Endothelial cell of umbilical vein (primary cell): ENCODE measurements at regions not wholly inside any gene's neighbourhood (a gene's known extent, or its start where the extent isn't known, plus 50 kb on each side); places are given as distances from the start of the nearest gene placed in this dataset.

Experiments
- BruUV-seq: library from RNA; stranded (reverse); fragments of 400-500 nt; replicated peaks from 2 replicates; lab custom pipeline; 2021; lab: Mats Ljungman, UMichigan
- CTCF ChIA-PET: fragments of 300-600, 350-600 bp; sonication (Branson Sonifier 250); formaldehyde crosslinking; loops from one replicate; lab custom pipeline; 2021; ENCODE audit warnings: antibody characterized with exemption, inconsistent platforms; lab: Charles Lee
- POLR2A ChIA-PET: fragments of 300-600, 350-600 bp; sonication (Branson Sonifier 250); formaldehyde crosslinking; loops from one replicate; lab custom pipeline; 2021; ENCODE audit warnings: antibody characterized with exemption, inconsistent platforms; lab: Charles Lee
- DNase-seq: peaks from one replicate; pipeline ENCODE4 v3.0.0-alpha.2; 2011; ENCODE audit warnings: low read depth, low spot score
- FAIRE-seq: peaks from 2 replicates; lab custom pipeline; 2011; peaks lifted over from hg19 to GRCh38; lab: Jason Lieb, UNC
- H2AFZ ChIP-seq: 2 replicates; pipeline ENCODE4 v1.6.0; 2012; ENCODE audit warnings: low read depth, low read length, control low read depth, inconsistent platforms
- H3K27ac ChIP-seq: 2 replicates; pipeline ENCODE4 v1.5.1; 2011; ENCODE audit warnings: low read depth, mild to moderate bottlenecking, control low read depth, low read length, moderate library complexity; ENCODE audit not compliant: insufficient read depth
- H3K27me3 ChIP-seq, 2 experiments: 2 replicates each; pipeline versions ENCODE4 v1.6.0 to v1.6.1; 2011; ENCODE audit warnings: low read length in 2 of 2, mixed read lengths in 1 of 2; ENCODE audit not compliant: control insufficient read depth in 2 of 2, insufficient read depth in 2 of 2
- H3K36me3 ChIP-seq, 2 experiments: 2 replicates in 1 of 2; 3 replicates in 1 of 2; pipeline ENCODE4 v1.5.1; 2011; ENCODE audit warnings: low read length in 2 of 2, mild to moderate bottlenecking in 1 of 2, moderate library complexity in 1 of 2; ENCODE audit not compliant: control insufficient read depth in 2 of 2, insufficient read depth in 2 of 2; ENCODE audit errors: extremely low read depth in 1 of 2
- H3K4me1 ChIP-seq: 3 replicates; pipeline ENCODE4 v1.5.1; 2011; ENCODE audit warnings: mild to moderate bottlenecking, low read length; ENCODE audit not compliant: control insufficient read depth, insufficient read depth; ENCODE audit errors: extremely low read depth
- H3K4me2 ChIP-seq: 2 replicates; pipeline ENCODE4 v1.6.1; 2011; ENCODE audit warnings: low read length, control low read depth, mixed read lengths; ENCODE audit not compliant: insufficient read depth
- H3K4me3 ChIP-seq, 3 experiments: fragments of 200-600 bp in 1 of 3; sonication (generic), shearing (Covaris generic) in 1 of 3; replicated peaks in 1 of 3; 2 replicates each; pipeline ENCODE4 v1.5.1; 2011 to 2016; ENCODE audit warnings: control low read depth in 3 of 3, low read length in 3 of 3, mild to moderate bottlenecking in 2 of 3, inconsistent platforms in 1 of 3, low read depth in 1 of 3, moderate library complexity in 1 of 3; ENCODE audit not compliant: insufficient read depth in 1 of 3
- H3K79me2 ChIP-seq: 2 replicates; pipeline ENCODE4 v1.6.0; 2012; ENCODE audit warnings: low read length, inconsistent platforms; ENCODE audit not compliant: control insufficient read depth, insufficient read depth
- H3K9ac ChIP-seq: replicated peaks from 2 replicates; pipeline ENCODE3; 2011; ENCODE audit warnings: low read length, control low read depth; ENCODE audit not compliant: insufficient read depth; ENCODE audit errors: extremely low read depth
- H3K9me1 ChIP-seq: replicated peaks from 3 replicates; pipeline ENCODE4 v1.6.0; 2011; ENCODE audit warnings: mild to moderate bottlenecking, low read length; ENCODE audit not compliant: control insufficient read depth, insufficient read depth; ENCODE audit errors: extremely low read depth
- H3K9me3 ChIP-seq: replicated peaks from 2 replicates; pipeline ENCODE4 v1.5.1; 2012; ENCODE audit warnings: low read length, inconsistent platforms; ENCODE audit not compliant: control insufficient read depth, insufficient read depth
- H4K20me1 ChIP-seq: replicated peaks from 2 replicates; pipeline ENCODE3; 2011; ENCODE audit warnings: mild to moderate bottlenecking, low read length; ENCODE audit not compliant: control insufficient read depth, insufficient read depth; ENCODE audit errors: extremely low read depth
- CTCF ChIP-seq, 2 donors: IDR thresholded peaks; 1 replicate in 1 of 2; 2 replicates in 1 of 2; pipeline ENCODE4 v1.5.1; 2011; ENCODE audit warnings: low read length in 2 of 2, mild to moderate bottlenecking in 2 of 2, moderate library complexity in 2 of 2, control low read depth in 1 of 2, inconsistent platforms in 1 of 2, low read depth in 1 of 2; ENCODE audit not compliant: insufficient read depth in 1 of 2; ENCODE audit errors: extremely low read depth in 1 of 2
- EZH2 ChIP-seq: IDR thresholded peaks from 2 replicates; pipeline ENCODE4 v1.6.1; 2012; ENCODE audit warnings: borderline replicate concordance, low read depth, mild to moderate bottlenecking, moderate library complexity, low read length, inconsistent platforms; ENCODE audit not compliant: severe bottlenecking
- FOS ChIP-seq: IDR thresholded peaks from 2 replicates; pipeline ENCODE4 v1.6.1; 2011; ENCODE audit warnings: mild to moderate bottlenecking, low read length, moderate library complexity, borderline replicate concordance; ENCODE audit not compliant: insufficient read depth
- GATA2 ChIP-seq: IDR thresholded peaks from 2 replicates; pipeline ENCODE4 v1.7.0; 2011; ENCODE audit warnings: low read depth, mild to moderate bottlenecking, moderate library complexity, mixed read lengths, low read length; ENCODE audit not compliant: insufficient read length, insufficient read depth
- JUN ChIP-seq: IDR thresholded peaks from 2 replicates; pipeline ENCODE4 v1.6.1; 2011; ENCODE audit warnings: borderline replicate concordance, low read depth; ENCODE audit not compliant: insufficient read length, insufficient read depth
- MAX ChIP-seq: IDR thresholded peaks from 2 replicates; pipeline ENCODE4 v1.6.1; 2011; ENCODE audit not compliant: insufficient read depth, insufficient read length
- MYC ChIP-seq: IDR thresholded peaks from one replicate; pipeline ENCODE4 v1.6.1; 2011; ENCODE audit warnings: mild to moderate bottlenecking, low read depth, low read length
- POLR2A ChIP-seq: IDR thresholded peaks from 2 replicates; pipeline ENCODE4 v1.6.1; 2012; ENCODE audit warnings: low read depth, mild to moderate bottlenecking, control low read depth, low read length
- POLR2AphosphoS5 ChIP-seq: IDR thresholded peaks from 2 replicates; pipeline ENCODE4 v1.6.1; 2012; ENCODE audit warnings: low read depth, mild to moderate bottlenecking, control low read depth, low read length, moderate library complexity; ENCODE audit not compliant: insufficient read depth
- dilution Hi-C: fragments of 300-500 bp; cut with MboI; formaldehyde crosslinking; loops from one replicate; pipeline ENCODE4 v1.15.0; 2019; ENCODE audit warnings: low sequenced_read_pairs; ENCODE audit not compliant: extremely low pct_ligation_motif_present
- intact Hi-C: fragments of 100-400 bp; cut with micrococcal nuclease; formaldehyde crosslinking; loops from one replicate; pipeline ENCODE4 v1.10.0; 2022

GRCh38 chr22:49606562-49607290 is 220.9 kb downstream of the BRD1 start:
- H3K4me2 ChIP-seq = no peak overlapping the region
- DNase-seq (no peak), FAIRE-seq (no peak)
- TF ChIP-seq CTCF (IDR thresholded peaks at IDR 0.05; ENCODE audit: extremely low read depth in 1 of 2, insufficient read depth in 1 of 2, low read depth in 1 of 2, low read length in 2 of 2) (no peak), MYC (no peak), POLR2AphosphoS5 (no peak), MAX (no peak), GATA2 (no peak), FOS (no peak), EZH2 (no peak), POLR2A (no peak), JUN (no peak)
- no peaks in the 10 kb centered on the region for H3K9me3 ChIP-seq
- CTCF ChIA-PET = no interaction called here
- no peaks in the 10 kb centered on the region for H3K27me3 ChIP-seq
- H3K9ac ChIP-seq = no peak overlapping the region
- dilution Hi-C loops = no loop called here
- intact Hi-C loops = no loop called here
- H3K79me2 ChIP-seq = no peaks in the 10 kb centered on the region
- BruUV-seq = no TSS peak
- H3K4me3 ChIP-seq = no peak overlapping the region
- no peaks in the 10 kb centered on the region for H3K4me1 ChIP-seq
- H3K27ac ChIP-seq = no peak overlapping the region
- H3K9me1 ChIP-seq = no peaks in the 10 kb centered on the region
- no peaks in the 10 kb centered on the region for H4K20me1 ChIP-seq
- POLR2A ChIA-PET = no interaction called here
- H3K36me3 ChIP-seq = no peaks in the 10 kb centered on the region
- H2AFZ ChIP-seq = no peak overlapping the region
